Activated CD4-positive, alpha-beta T cell treated with anti-CD3 and anti-CD28 coated beads for 4 hours (primary cell): ENCODE measurements at regions not wholly inside any gene's neighbourhood (a gene's known extent, or its start where the extent isn't known, plus 50 kb on each side); places are given as distances from the start of the nearest gene placed in this dataset.

ENCODE experiments used
- DNase-seq, 2 donors: peaks; one replicate each; pipeline ENCODE4 v3.0.0-alpha.2; 2020

DNA sequence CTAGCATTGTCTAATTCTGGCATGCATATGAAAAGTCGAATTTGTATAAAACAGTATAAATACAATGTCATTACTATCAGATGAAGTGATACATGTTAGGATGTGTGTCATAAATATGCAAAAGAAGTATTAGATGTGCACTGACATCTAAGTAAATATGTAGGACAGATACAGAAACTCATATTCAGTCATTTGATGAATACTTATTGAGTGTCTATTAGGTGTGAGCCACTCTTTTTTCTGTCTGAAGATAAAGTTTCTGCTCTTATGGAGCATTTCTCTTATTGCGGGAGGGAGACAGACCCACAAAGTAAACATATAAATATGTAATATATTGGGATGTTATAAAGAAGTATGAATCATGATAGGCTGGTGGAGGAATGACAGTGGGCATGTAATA is 426.6 kb upstream of the B3GALT2 start:
- DNase-seq, result no peak

DNA sequence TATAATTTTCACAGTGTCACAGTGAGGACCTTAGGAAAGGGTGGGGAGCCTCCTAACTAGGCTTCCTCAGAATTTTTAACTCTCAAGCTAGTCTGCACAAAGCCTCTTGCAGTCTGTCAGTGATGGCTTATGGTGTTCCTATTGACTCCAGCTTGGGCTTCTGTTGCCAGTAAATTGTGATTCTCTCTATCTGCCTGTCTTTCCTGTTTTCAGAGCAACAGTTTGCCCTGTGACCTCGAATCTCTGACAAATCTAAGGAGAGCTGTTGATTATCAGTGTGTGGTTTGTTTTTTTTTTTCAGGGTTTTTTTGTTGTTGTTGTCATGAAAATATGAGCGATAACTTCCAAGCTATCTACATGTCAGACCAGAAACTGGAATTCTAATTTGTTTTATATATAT is 423.2 kb upstream of the B3GALT2 start:
- DNase-seq, result no peak

GRCh38 chr1:193607787-193608186 is 421.4 kb upstream of the B3GALT2 start:
- DNase-seq, result no peak

DNA sequence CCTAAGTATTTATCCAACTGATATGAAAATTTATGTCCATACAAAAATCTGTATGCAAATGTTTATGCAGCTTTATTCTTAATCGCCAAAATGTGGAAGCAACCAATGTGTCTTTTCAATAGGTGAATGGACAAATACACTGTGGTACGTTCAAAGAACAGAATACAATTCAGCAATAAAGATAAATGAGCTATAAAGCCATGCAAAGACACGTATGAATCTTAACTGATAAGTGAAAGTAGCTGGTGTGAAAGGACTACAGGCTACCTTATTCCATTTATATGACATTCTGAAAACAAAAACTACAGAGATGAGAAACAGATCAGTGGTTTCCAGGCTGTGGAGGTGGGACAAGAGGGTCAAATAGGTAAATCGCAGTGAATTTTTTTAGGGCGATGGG is 419.6 kb upstream of the B3GALT2 start:
- no peak for DNase-seq

- DNase-seq, result no peak
Measured at GRCh38 chr1:193602705-193603104, 416.3 kb upstream of the B3GALT2 start.

- DNase-seq, result no peak
Measured at GRCh38 chr1:193593147-193593885, 406.9 kb upstream of the B3GALT2 start.

GRCh38 chr1:193592317-193592716 is 405.9 kb upstream of the B3GALT2 start:
- DNase-seq, result no peak

- DNase-seq, result no peak
Measured at GRCh38 chr1:193590102-193590501, 403.7 kb upstream of the B3GALT2 start.

DNA sequence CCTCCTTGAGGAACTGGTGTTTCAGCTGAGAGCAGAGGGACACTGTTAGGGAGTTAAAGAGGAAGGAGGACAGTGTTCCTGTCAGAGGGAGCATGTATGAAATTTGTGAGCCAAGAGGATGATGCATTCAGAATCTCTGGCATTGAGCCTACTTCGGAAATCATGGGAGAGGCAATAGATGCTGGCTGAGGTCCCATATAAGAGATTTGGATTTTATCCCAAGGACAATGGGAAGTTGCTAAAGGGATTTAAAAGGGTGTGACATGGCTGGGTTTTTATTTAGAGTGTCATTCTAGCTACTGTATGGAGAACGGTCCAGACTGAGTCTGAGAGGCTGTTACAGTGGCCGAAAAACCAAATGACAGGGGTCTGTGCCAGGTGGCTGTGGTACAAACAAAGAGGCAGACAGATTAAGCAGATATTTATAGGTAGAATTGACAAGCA is 403.2 kb upstream of the B3GALT2 start:
- no peak for DNase-seq

GRCh38 chr1:193588311-193589082 is 402.1 kb upstream of the B3GALT2 start:
- DNase-seq, result no peak

DNA sequence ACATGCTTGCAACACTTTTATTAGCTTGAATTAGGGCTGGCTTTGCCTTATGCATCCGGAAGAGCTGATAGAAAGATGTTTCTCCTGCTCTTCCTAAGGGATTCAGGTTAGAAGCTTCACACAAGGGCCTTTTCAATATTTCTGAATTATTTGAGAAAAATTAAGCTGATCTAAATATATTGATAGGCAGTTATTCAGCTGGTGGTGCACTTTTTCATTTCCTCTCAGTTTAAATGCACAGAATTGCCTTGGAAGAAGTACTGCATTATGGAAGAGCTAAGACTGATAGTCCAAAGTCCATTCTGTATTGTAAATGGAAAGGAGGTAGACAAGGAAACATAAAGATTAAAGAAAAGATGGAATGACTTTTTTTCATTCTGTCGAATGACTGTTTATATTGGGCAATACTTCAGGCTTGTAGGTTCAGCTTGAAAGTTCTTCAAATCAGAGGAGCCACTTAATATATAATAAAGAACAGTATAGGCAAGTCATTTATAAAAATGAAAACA is 398.4 kb upstream of the B3GALT2 start:
- DNase-seq, result no peak

DNA sequence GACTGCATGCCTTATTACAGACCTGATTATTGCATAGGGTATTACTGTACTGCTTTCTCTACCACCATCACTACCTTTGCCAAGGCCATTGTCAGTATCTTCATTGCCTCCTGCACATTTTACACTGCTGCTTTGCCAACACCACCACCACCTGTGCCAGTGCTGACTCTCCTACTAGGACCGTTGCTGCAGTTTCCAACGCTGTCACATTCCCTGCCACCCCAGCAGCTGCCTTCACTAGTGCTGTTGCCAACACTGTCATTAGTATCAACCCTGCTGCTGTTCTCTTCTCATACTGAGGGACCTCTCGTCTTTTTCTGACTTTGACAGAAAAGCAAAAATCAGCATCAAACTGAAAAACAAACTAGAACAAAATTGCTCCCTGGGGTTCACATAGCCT is 394.9 kb upstream of the B3GALT2 start:
- DNase-seq, result no peak

- DNase-seq, result no peak
Measured at GRCh38 chr1:193580419-193580818, 394.0 kb upstream of the B3GALT2 start.

DNA sequence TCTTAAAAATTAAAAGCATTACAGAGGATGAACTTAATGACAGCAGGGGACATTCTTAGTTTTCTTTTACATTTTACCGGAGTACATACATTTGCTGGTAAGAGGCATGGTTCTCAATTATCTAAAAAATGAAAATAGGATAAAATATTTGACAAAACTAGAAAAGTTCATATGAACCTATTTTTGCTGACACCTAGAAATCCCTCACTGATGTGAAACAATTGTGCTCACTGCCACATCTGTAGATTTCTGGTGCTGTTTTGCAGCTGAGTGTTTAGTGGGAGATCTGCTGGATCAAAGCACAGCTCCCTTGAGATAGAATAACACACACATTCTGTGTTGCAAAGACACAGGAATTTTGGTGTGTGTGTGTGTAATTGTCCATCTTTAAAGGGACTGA is 392.9 kb upstream of the B3GALT2 start:
- DNase-seq, result no peak

- no peak for DNase-seq
Measured at GRCh38 chr1:193574913-193575312, 388.5 kb upstream of the B3GALT2 start.

DNA sequence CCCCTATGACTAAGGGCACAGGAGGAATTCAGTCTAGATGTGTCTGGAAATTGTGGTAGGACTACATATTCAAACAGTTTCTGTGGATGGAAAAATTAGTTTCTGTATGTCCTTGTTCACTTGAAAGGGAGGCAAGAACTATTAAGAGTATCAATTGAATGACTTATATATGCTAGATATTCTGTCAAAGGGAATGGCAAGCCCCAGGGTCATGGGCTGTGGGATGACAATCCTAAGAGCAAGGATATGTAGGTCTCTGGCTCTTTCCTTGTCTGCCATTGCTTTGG is 383.5 kb upstream of the B3GALT2 start:
- no peak for DNase-seq

- no peak for DNase-seq
Measured at GRCh38 chr1:193569096-193569982, 382.9 kb upstream of the B3GALT2 start.

GRCh38 chr1:193568512-193568911 is 382.1 kb upstream of the B3GALT2 start:
- DNase-seq, result no peak

- no peak for DNase-seq
Measured at GRCh38 chr1:193567937-193568336, 381.5 kb upstream of the B3GALT2 start.

GRCh38 chr1:193566735-193567134 is 380.3 kb upstream of the B3GALT2 start:
- DNase-seq, result no peak

DNA sequence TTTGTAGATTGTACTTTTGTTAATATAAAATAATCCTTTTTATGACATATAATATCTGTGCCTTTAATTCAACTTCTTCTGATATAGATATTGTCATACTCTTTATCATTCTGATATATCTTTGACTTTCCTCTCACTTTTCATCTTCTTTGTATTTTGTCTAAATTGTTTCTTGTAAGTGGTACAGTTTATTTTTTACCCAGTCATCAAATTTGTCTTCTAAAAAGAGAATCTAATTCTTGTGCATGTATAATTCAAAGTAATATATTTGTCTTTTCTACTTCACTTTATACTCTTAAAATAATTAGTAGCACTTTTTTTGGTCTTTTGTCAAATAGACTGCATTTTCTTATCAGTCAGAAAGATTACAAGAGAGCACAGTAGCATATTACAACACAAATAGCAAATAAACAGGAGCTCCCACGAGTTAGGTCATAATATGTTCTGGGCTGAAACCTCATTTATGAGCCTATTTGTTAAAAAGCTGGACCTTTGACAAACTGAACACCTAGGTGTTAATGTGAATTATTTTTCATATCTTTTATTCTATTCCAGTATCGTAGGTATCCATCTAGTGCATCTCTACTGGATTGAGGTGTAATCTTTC is 379.7 kb upstream of the B3GALT2 start:
- DNase-seq, result no peak

DNA sequence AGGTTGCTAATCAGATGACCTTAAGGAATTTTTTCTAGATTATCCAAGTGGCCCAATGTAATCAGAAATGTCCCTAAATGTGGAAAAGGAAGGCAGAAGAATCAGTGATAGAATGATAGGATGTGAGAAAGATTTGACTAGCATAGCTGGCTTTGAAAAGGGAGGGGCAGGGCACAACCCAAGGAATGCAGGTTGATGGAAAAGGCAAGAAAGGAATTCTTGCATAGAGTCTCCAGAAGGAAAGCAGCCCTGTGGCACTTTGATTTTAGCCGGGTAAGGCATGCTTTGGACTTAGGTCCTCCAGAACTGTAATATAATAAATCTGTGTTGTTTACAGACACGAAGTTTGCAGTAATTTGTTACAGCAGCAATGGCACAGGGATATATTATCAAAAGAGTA is 375.7 kb upstream of the B3GALT2 start:
- DNase-seq, result no peak

GRCh38 chr1:193558491-193559028 is 372.1 kb upstream of the B3GALT2 start:
- no peak for DNase-seq
